Colonic mucosa (tissue), 4 donors: ENCODE measurements at regions not wholly inside any gene's neighbourhood (a gene's known extent, or its start where the extent isn't known, plus 50 kb on each side); places are given as distances from the start of the nearest gene placed in this dataset.

ENCODE experiments used
- DNase-seq: peaks from one replicate; pipeline ENCODE4 v3.0.0-alpha.2; 2020
- H3K27ac ChIP-seq: fragments of 200-600 bp; one replicate; pipeline ENCODE4 v1.8.0; 2021
- H3K27me3 ChIP-seq: fragments of 200-600 bp; one replicate; pipeline ENCODE4 v1.8.0; 2021
- H3K36me3 ChIP-seq: fragments of 200-600 bp; one replicate; pipeline ENCODE4 v1.8.0; 2021
- H3K4me1 ChIP-seq: fragments of 200-600 bp; one replicate; pipeline ENCODE4 v1.8.0; 2021; ENCODE audit warnings: mild to moderate bottlenecking
- H3K4me3 ChIP-seq: fragments of 200-600 bp; one replicate; pipeline ENCODE4 v1.8.0; 2021
- H3K9ac ChIP-seq, 2 donors: one replicate each; pipeline ENCODE4 v1.7.0; 2013; ENCODE audit warnings: control low read depth in 2 of 2, low read depth in 2 of 2, low read length in 2 of 2
- H3K9me3 ChIP-seq: fragments of 200-600 bp; one replicate; pipeline ENCODE4 v1.8.0; 2021
- intact Hi-C: fragments of 100-400 bp; cut with DNase I; formaldehyde crosslinking; loops from one replicate; pipeline ENCODE4 v1.14.1; 2022
- TF ChIP-seq, protein P1 (sequence below): fragments of 200-600 bp; IDR thresholded peaks from one replicate; pipeline ENCODE4 v1.8.0; 2022; ENCODE audit warnings: antibody characterized with exemption, mild to moderate bottlenecking
- donor health status: healthy.
- donor health status: DM: no; HTN: no; CAD: no.
- donor health status: DM: no; HTN: no; CAD: no.

DNA sequence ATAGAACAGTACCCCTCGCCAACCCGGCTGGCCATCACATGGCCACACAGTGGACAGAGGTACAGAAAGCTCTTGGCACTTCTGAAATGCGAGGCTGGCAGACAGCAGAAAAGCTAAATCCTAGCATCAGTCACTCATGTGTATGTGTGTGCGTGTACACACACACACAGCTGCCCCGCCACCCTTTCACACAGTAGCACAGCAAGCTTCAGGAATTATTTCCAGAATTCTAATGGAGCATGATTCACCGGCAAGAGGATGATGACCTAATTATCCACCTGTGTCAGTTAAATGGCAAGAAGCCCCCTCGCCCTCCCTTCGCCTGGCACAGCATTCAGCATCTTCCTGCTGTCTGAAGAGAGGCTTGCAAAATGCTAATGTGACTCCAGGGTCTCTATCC lies 336.0 kb downstream of the SHANK2 start:
- Histone ChIP-seq H3K27ac (no peak overlapping the region), H3K9me3 (no peaks in the 10 kb centered on the region), H3K4me1 (no peaks in the 10 kb centered on the region), H3K36me3 (no peaks in the 10 kb centered on the region), H3K4me3 (no peak overlapping the region), H3K27me3 (no peaks in the 10 kb centered on the region), H3K9ac (no peak overlapping the region)
- DNase-seq, result no peak
- intact Hi-C loops, result no loop called here
- TF ChIP-seq, protein P1, sequence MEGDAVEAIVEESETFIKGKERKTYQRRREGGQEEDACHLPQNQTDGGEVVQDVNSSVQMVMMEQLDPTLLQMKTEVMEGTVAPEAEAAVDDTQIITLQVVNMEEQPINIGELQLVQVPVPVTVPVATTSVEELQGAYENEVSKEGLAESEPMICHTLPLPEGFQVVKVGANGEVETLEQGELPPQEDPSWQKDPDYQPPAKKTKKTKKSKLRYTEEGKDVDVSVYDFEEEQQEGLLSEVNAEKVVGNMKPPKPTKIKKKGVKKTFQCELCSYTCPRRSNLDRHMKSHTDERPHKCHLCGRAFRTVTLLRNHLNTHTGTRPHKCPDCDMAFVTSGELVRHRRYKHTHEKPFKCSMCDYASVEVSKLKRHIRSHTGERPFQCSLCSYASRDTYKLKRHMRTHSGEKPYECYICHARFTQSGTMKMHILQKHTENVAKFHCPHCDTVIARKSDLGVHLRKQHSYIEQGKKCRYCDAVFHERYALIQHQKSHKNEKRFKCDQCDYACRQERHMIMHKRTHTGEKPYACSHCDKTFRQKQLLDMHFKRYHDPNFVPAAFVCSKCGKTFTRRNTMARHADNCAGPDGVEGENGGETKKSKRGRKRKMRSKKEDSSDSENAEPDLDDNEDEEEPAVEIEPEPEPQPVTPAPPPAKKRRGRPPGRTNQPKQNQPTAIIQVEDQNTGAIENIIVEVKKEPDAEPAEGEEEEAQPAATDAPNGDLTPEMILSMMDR, result no peak

DNA sequence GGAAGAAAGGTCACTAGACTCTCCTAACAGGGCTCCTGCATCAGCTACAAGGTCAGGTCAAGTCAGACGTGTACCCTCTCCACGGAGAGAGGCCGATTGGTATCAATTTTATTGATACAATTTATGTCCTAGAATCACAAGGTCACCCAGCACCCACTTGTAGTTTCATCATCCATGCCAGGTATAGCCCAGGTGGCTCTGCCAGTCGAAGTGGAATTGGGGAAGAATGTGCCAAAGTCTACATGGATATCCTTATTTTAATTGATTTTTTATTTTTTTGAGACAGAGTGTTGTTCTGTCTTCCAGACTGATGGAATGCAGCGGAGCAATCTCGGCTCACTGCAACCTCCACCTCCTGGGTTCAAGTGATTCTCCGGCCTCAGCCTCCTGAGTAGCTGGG lies 334.1 kb downstream of the SHANK2 start:
- intact Hi-C loops, result no loop called here

DNA sequence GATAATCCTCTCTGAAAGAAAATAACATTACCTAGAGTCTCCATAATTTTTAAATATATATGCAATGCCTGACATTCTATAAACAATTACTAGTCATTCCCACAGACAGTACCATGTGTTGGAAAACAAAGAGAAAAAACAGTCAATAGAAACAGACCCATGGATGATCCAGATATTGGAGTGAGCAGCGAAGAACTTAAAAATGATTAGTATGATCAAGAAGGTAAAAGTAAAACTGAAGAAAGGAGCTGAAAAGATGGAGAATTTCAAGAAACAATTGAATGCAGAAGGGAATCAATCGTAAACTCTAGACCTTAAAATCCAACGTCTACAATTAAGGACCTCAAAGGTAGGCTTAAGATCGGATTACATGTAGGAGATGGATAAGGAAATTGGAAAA lies 330.6 kb downstream of the SHANK2 start:
- no peak for DNase-seq
- no peaks in the 10 kb centered on the region for H3K27me3 ChIP-seq
- intact Hi-C loops, result no loop called here

More for the DNA sequence above, 334.1 kb downstream of the SHANK2 start:
- H3K27ac ChIP-seq, result no peak overlapping the region
- TF ChIP-seq, protein P1, result no peak
- no peaks in the 10 kb centered on the region for H3K27me3 ChIP-seq
- DNase-seq, result no peak
- no peaks in the 10 kb centered on the region for H3K4me1 ChIP-seq
- no peak overlapping the region for H3K4me3 ChIP-seq
- H3K9ac ChIP-seq, result no peak overlapping the region
- H3K36me3 ChIP-seq, result no peaks in the 10 kb centered on the region
- H3K9me3 ChIP-seq, result no peaks in the 10 kb centered on the region

DNA sequence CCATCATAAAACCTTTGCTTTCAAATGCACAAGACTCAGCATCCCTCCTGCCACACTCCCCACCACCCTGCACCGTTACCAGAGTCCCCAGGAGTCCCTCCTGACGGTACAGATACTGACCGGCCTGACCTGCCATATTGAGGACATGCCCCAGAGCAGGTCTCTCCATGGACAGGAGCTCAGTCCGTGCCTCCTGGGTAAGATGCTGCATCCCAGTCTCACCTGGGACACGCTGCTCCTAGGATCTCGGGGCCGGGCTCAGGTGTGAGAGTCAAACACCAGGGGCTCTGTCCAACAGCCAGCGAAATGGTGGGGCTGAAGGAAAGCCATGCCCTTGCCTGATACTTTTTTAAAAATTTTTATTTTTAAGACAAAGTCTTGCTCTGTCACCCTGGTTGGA lies 328.3 kb downstream of the SHANK2 start:
- H3K4me3 ChIP-seq, result no peak overlapping the region
- intact Hi-C loops, result no loop called here

More for the DNA sequence above, 330.6 kb downstream of the SHANK2 start:
- no peak overlapping the region for H3K27ac ChIP-seq
- no peaks in the 10 kb centered on the region for H3K9me3 ChIP-seq
- no peak overlapping the region for H3K4me3 ChIP-seq
- H3K36me3 ChIP-seq, result no peaks in the 10 kb centered on the region
- TF ChIP-seq, protein P1, result no peak
- no peak overlapping the region for H3K9ac ChIP-seq
- H3K4me1 ChIP-seq, result no peaks in the 10 kb centered on the region

DNA sequence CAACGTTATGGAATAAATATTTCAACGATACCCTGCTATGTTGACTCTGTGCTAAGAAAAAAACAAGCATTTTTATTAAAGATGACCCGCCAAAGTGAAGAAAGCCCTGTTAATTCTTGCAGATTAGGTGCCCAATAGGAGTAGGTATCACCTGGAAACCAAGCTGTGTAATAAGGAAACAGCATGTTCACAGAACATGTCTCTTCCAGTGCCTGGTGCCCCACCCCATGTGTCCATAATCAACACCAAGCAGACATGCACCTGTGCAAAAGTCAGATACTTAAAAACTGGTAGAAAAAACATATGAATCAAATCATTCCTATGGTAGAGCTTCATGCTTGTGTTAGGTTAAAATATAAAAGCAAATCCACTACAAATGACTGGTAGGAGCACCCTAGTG lies 327.1 kb downstream of the SHANK2 start:
- H3K9ac ChIP-seq, result no peak overlapping the region
- no peaks in the 10 kb centered on the region for H3K4me1 ChIP-seq
- no peaks in the 10 kb centered on the region for H3K36me3 ChIP-seq
- no peak for DNase-seq
- TF ChIP-seq, protein P1, result no peak
- no peaks in the 10 kb centered on the region for H3K27me3 ChIP-seq
- no peaks in the 10 kb centered on the region for H3K9me3 ChIP-seq
- intact Hi-C loops, result no loop called here
- H3K27ac ChIP-seq, result no peak overlapping the region
- H3K4me3 ChIP-seq, result no peak overlapping the region

More for the DNA sequence above, 328.3 kb downstream of the SHANK2 start:
- no peak for DNase-seq
- Histone ChIP-seq H3K4me1 (no peaks in the 10 kb centered on the region), H3K36me3 (no peaks in the 10 kb centered on the region), H3K27ac (no peak overlapping the region), H3K9me3 (no peaks in the 10 kb centered on the region), H3K9ac (no peak overlapping the region), H3K27me3 (no peaks in the 10 kb centered on the region)
- TF ChIP-seq, protein P1, result no peak
